T-helper 1 cell (primary cell): ENCODE measurements at regions not wholly inside any gene's neighbourhood (a gene's known extent, or its start where the extent isn't known, plus 50 kb on each side); places are given as distances from the start of the nearest gene placed in this dataset.

Source experiments
- DNase-seq, 5 donors: peaks; one replicate each; pipeline ENCODE4 v3.0.0-alpha.2; 2012 to 2020

- no peak for DNase-seq
Measured at GRCh38 chr16:85477801-85478363, 135.2 kb upstream of the GSE1 start.

- DNase-seq = no peak
Measured at GRCh38 chr16:85479972-85480726, 133.0 kb upstream of the GSE1 start.

- no peak for DNase-seq
Measured at GRCh38 chr16:85480727-85481101, 132.4 kb upstream of the GSE1 start.

DNA sequence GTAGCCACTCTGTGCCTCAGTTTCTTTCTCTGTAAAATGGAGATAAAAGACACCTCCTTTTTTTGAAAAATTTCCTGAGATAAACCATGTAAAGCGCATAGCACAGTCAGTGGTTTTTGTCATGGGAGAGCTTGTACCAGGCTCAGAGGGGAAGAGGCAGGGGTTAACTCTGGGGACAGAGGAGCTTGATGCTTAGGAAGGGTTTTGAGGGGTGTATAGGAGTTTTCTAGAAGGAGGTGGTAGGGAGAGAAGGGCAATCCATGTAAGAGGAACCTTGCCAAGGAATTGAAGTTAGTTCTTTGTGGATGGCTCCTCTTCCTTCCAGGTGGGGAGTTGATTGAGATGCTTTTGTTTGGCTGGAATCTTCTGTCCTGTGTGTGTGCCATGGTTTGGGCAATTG is 131.9 kb upstream of the GSE1 start:
- no peak for DNase-seq

GRCh38 chr16:85481738-85482137 is 131.4 kb upstream of the GSE1 start:
- no peak for DNase-seq

- DNase-seq = no peak
Measured at GRCh38 chr16:85483424-85483823, 129.7 kb upstream of the GSE1 start.

- no peak for DNase-seq
Measured at GRCh38 chr16:85484347-85485300, 128.5 kb upstream of the GSE1 start.

GRCh38 chr16:85485379-85485778 is 127.7 kb upstream of the GSE1 start:
- no peak for DNase-seq

- no peak for DNase-seq
Measured at GRCh38 chr16:85486256-85486915, 126.7 kb upstream of the GSE1 start.

GRCh38 chr16:85488414-85488813 is 124.7 kb upstream of the GSE1 start:
- DNase-seq = no peak

DNA sequence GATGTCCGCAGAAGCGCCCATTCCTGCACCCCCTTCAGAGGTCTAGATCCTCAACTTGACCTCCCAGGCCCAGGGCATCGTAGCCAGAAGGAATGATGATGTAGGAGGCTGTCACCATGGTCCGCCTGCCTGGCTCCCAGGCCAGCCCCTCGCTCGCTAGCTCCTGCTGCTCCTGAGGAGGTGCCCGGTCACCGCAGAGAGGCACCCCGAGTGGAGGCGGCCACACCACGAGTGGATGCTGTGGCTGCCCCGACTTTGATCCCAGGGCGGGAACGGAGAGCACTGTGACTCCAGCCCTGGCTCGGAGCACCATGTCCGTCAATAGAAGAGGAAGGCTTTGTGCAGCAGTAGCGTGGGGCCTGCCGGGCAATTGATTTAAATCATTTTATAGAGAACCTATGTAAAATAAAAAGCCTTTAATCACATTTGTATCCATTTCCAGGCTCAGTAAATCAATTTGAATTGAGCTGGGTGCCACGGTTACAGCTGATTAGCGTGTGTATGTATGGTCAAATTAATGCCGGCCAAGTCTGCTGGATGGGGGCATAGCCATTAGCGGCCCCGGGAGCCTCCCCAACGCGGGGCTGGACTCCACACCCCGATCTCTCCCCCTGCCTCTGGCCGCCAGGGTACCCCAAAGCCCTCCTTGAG is 122.6 kb upstream of the GSE1 start:
- no peak for DNase-seq

DNA sequence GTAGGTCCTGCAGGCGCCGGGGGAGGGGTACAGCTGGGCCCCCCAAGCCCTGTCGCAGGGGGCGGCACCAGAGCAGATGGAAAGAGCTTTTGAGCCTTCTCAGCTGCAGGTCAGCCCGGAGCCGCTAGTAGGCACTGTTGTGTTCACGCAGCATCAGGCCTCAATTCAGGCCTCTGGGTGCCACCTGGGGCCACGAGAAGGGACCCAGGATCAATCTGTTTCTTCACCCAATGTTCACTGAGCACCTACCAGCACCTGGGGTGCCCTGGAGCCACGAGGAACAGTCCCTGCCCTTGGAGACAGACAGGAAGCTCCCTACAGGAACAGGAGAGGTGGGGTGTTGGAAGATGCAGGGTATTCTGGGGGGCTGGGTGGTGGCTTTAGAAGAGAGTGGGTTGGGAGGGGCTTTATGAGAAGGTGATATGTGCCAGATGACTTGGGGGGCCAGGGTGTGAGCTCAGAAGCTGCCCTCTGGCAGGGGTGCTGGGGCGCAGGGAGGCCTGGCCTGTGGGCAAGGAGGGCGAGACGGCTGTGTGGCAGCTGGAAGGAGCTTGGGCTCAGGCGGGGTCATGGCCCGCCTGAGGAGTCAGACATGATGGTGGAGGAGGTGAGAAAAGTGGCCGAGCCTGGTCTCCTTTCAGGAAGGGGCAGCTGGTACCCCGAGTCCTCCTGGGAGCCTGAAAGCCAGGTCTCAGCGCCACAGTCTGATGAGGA is 121.9 kb upstream of the GSE1 start:
- no peak for DNase-seq

DNA sequence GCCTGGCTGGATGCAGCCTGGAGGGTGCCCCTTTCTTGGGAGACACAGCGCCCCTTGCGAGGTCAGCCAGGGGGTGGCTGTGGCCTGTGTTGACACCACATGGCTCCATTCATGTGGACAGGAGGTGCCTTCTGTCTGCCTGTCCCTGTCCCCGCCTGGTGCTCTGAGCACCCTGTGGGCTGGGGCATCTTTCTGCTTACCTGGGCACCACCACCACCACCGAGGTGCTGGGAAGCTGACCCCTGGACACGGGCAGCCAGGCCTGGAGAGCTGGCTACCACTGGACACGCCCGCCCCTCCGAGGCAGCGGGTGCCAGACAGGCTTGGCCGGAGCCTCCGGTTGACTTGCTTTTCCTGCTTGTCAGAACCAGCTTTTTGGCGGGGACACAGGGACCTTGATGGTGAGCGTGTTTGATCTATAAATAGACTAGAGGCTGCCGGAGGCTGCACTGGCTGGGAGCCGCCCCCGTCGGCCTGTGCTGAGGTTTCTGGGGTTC is 121.3 kb upstream of the GSE1 start:
- DNase-seq = no peak

DNA sequence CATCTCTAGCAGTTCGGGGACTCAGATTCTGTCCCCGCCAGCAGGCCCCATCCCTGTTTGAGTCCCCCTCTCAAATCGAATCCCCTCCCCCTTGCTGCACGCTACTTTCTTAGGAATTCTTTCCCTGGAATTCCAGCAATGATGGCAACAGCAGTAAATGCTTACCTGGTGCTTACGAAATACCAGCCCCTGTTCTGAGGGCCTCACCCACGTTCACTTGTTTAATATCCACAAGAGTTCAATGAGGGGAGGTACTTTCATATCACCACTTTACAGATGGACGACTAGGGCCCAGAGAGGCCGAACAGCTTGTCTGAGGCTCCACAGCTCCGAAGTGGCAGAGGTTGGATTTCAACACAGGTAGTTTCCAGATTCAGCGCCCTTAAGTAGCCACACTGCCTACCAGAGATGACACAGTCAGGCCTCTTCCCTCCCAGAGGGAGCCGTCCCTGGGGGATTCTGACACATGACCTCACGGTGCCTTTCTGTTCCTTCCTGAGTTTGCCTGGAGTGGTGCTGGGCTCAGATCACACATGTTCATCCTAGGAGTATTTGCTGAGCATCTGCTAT is 120.7 kb upstream of the GSE1 start:
- DNase-seq = no peak

- DNase-seq = no peak
Measured at GRCh38 chr16:85494315-85494714, 118.8 kb upstream of the GSE1 start.

- no peak for DNase-seq
Measured at GRCh38 chr16:85495259-85495658, 117.9 kb upstream of the GSE1 start.

DNA sequence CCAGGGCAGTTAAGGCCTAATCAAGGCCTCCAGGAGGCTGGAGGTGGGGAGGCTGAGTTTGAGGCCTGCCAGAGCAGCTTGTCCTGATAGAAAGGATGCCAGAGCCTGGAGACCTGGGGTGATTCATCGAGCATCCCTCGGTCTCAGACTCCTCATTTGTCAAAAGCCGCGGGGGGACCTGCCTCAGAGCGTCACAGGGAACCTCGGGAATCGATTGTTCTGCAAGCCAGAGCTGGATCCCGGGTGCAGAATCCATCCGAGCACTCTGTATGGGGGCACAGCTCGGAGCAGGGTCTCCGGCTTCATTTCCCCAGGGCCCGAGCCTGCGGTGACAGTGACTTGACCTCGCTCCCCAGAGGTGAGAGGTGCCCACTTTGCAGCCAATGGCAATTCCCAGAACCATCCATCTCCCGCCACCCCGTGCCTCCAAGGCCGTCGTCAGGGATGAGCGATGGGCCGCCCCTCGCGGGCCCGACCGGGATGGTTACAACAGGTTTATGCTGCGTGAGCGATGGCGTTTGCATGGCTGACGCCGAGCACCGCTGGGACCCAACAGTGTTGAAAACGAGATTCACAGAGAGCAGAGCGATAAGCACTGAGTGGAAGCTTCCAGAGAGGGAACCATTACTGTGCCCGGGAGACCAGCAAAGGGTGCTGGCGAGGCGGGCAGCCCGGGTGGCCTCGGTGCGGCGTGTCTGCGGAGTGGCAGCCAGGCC is 117.1 kb upstream of the GSE1 start:
- DNase-seq = no peak

DNA sequence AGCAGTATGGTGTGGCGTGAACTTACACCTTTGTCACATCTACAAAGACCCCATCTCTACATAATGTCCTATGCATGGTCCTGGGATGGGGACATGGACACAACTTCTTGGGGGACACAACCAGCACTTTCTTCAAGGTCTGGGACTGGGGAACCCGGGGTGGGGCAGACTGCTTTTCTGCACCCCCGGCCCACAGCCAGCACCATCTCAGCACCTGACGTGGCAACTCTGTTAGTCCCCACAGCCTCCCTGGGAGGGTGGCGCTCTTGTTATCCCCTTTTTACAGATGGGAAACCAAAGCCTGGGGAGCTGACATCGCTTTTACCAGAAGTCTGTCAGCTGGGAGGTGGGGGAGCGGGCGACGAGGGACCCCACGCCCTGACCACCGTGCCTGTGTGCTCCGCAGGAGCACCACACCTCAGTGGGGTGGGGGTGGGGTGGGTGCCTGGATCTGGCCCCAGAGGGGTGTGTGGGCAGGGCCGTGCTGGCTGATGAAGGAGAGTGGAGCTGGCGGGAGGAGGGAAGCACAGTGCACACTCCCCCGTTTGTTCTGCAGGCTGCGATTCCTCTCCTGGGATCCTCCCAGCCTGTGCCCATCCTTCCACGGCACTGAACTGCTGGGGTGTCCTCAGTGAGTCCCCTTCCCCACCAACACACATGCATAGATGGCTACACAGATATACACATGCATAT is 115.4 kb upstream of the GSE1 start:
- DNase-seq = no peak

DNA sequence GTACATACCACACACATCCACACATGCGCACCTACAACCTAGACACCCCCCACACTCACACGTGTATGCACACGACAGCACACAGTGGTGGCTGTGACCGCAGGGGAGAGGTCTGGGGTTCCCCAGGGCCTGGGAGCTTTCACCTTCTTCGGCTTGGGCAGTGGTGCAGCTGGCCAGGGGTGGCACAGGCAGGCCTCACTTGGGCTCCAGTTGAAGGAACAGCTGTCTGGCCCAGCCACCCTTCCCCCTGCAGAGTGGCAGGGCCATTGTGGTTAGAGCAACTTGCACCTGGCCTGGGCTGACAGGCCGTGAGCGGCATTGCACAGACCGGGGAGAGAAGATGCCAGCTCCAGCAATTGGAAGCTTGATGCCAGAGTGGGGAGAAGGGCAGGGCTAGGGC is 114.5 kb upstream of the GSE1 start:
- DNase-seq = no peak

DNA sequence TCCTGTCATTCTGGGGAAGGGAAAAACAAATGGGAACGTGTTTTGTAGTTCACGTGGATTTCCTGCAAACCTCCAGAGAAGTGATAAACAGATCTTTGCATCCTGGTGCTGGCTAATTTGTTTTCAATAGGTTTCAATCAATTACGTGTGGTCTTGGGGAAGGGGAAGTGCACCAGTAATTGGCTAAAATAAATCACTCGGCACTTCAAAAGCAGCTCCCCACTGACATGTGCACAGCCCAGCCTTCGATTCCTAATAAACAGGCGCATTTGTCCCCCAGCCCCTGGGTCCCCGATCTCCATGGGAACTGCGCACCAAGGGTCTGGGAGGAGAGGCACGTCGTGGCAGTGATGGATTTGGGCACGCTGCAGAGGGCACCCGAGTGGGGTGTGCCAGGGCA is 112.9 kb upstream of the GSE1 start:
- DNase-seq = no peak
